ENCODE measurements at regions not wholly inside any gene's neighbourhood (a gene's known extent, or its start where the extent isn't known, plus 50 kb on each side); places are given as distances from the start of the nearest gene placed in this dataset.
"Not testable (repeated sequence)": the region's sequence is repeated elsewhere in the genome, so short reads cannot be mapped to it uniquely, and the experiment has no call there.

DNA sequence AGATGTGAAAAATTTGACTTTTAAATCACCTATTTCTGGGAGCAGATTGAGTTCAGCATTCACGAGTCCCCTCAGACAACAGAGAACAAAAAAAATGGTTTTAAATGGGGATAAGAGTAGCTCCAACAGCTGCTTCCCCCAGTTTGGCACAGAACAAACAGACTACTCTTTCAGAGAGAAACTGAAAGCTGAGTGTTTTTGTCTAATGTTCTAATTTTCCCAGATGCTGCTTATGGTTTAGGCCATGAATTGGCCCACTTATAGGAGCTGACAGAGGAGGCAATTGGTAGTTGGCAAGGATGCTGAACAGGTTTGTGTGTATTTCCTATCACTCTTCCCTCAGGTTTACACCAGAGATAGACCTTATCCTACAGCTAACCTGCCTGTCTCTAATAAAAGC lies 1637.4 kb upstream of the PRMT6 start:
- DNase-seq: no peak

DNA sequence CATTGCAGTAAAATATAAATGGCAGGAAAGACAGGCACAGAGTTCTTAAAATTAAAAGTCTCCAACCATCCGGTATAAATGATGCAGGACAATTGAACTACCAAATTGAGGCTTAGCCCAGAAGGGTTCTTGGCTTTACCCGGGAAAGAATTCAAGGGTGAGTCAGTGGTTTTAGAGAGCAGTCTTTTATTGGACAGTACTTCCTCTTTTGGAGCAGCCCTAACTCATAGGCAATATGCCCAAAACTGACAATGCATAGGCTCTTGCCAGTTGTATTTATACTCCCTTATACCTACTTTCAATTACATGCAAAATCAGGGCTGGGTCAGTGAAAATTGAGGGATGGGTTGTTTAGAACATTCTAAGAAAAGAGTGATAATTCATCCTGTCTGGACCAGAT lies 1628.9 kb upstream of the PRMT6 start:
- no peak for DNase-seq

DNA sequence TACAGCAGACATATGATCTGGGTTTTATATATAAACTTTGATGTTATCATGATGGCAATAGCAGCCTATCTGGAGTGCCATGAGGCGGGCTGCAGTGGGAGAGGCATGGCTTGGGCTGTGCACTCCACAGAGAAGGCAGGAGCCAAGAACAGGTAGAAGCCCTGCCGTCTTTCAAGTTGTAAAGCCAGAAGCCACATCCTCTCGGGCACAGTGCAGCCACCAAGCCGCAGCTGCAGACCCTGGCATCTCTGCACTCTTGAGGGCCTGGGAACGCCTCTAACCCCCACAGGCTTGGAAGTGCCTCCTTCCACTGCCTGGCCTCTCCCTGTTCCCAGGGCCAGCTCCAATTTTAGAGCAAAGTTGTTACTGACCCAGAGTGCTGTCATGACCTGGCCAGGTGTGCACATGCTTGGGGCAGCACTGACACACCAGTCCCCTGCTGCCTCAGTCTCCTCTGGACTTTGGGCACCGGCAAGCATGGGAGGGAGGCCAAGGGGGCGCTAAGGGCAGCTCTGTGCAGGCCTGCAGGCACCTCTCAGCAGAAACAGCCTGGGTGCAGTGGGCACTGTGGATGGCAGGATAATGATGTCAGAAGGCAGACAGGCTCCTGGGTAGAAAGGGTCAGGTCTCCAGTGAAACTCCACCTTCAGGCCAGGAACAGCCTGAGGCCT lies 1619.8 kb upstream of the PRMT6 start:
- DNase-seq: no peak

DNA sequence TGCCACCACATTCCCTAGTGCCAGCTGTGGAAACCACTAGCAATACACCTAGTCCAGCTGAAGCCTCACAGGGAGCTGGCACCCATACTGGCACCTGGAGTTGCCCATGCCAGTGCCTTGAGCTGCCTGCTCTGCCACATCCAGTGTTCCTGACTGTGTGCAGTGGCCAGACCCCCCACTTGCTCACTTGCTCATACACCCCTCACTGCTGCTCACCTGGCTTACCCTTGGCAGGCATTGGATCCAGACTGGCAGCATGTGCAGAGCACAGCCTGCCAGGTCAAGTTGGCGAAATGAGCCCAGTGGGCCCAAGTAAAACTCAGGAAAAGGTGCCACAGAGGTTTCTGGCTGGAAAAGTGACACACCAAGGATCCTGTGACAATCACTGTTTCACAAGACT lies 1618.6 kb upstream of the PRMT6 start:
- no peak for DNase-seq

DNA sequence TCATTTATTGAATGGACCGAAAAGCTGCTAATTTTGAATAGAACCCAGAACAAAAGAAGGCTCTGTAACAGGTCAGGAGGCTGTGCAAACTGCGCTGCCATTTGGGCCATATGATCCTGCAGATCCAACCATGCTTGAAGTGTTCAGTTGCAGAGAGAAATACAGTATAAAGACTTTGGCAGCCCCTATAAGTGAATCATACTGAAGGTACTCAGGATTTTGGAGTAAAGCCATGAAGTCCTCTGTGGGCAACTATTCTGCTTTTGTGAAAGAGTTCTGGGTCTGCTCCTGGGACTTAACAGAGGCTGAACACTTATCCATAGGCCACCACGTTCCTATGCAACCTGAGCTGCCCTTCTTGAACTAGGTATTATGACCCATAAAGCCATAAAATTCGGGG lies 1613.6 kb upstream of the PRMT6 start:
- DNase-seq: no peak

GRCh38 chr1:105459759-105460158 lies 1596.7 kb upstream of the PRMT6 start:
- no peak for DNase-seq

DNA sequence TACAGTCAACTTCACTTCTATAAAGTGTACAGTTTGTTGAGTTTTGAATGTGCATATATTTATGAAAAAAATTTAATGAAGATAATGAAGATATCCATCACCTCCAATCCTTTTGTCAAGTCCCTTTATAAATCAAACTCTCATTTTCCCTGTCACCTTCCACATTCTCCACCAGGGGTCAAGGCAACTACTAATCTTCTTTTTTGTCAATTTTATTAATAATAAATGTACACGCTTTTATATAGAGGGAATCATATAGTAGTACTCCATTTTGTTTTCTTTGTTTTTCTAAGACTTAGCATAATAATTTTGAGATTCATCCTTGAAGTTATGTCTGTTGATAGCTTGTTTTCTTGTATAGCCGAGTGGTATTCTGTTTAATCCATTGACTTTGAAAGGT lies 1594.2 kb upstream of the PRMT6 start:
- no peak for DNase-seq

DNA sequence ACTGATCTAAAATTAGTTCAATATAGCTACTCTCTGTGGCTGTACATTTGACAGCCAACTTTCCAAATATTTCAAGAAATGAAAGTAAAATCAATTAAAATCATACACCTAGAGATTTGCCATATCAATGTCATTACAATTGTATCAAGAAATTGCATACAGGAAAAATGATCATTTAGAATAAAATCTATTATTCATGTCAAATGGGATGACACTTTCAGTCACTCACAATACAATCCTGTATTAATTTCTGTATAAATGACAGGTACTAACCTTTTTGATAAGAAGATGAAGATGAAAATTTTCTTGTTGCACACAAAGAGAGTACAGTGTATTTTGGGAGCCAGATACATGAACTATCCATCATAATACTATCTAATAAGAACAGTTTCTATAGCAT lies 1588.9 kb upstream of the PRMT6 start:
- DNase-seq: no peak

DNA sequence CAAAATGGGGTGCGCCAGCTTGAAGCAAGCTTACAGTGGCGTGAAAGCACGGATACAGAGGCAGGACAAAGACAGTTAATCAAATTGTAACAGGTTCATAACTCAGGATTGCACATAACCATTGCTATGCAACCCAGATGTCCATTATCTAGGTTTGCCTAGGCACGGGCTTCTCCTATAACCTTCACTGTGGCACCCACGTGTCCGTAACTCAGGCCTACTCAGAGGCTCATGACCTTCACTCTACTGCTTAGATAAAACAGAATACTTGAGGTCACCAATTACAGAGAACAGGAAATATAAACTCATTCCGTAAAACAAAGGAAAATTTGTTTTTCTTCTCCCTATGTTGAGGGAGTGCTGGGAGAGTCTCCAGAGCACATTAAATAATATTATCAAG lies 1585.9 kb upstream of the PRMT6 start:
- DNase-seq: not testable (repeated sequence)

DNA sequence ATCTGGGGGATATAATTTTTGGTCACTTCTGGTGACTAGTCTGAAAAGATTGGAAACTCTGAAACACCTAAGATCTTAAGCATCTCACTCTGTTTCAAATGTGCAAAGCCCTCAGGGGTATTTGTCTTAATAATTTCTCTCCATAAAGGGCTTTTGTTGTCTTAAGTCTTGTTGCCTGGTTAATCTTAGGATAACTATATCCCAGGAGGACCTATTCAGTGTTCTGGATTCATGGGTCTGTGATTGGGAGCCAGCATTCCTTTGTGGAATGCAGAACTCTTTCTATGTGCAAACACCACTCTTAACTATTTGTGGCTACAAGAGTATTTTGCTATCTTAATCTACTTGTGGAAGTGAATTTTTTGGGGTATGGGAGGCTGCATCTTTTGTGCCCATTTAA lies 1573.0 kb upstream of the PRMT6 start:
- no peak for DNase-seq

DNA sequence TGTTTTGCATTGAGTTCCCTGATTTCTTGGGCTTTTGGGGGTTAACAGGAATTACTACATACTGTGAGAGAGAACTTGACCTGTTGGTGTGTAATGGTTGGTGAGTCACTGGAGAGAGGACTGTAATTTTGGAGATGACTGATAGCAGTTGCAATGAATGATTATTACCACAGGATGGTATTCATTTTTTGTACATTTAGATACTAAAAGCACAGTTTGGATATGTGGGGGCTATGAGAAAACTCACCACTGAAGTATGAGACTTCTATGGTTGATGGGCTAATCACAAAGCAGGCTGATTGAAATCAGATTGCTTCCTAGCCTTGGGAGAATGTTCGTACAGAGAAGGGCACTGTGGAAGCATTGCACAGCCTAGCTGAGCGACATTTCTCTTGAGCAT lies 1571.3 kb upstream of the PRMT6 start:
- no peak for DNase-seq

DNA sequence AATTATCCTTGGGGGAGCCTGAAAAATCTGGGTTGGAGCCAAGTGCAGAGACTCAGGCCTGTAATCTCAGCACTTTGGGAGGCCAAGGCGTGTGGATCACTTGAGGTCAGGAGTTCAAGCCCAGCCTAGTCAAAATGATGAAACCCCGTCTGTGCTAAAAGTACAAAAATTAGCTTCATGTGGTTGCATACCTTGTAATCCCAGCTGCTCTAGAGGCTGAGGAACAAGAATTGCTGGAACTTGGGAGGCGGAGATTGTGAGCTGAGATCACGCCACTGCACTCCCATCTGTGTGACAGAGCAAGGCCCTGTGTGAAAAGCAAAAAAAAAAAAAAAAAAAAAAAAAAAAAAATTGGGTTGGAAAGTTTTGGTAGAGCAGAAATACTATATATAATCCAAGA lies 1563.6 kb upstream of the PRMT6 start:
- no peak for DNase-seq

DNA sequence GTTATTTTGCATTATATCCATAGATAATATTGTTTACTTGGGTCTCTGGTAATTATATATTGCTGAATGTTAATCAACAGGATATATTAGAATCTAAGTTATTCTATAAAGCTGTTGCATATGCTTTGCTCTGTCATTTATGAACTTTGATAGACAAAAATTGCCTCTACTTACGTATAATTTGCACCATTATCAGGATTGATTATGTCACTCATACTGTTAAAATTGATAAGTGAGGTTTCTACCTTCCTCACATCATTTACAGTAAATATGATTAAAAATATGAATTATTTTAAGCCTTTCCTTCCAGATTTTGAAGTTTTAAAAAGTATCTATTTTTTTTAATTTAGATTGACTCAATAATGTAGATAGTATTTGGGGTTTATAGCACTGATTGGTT lies 1540.4 kb upstream of the PRMT6 start:
- DNase-seq: no peak

- DNase-seq: no peak
Measured at GRCh38 chr1:105533996-105534395, 1522.5 kb upstream of the PRMT6 start.

- DNase-seq: no peak
Measured at GRCh38 chr1:105544475-105544874, 1512.0 kb upstream of the PRMT6 start.

DNA sequence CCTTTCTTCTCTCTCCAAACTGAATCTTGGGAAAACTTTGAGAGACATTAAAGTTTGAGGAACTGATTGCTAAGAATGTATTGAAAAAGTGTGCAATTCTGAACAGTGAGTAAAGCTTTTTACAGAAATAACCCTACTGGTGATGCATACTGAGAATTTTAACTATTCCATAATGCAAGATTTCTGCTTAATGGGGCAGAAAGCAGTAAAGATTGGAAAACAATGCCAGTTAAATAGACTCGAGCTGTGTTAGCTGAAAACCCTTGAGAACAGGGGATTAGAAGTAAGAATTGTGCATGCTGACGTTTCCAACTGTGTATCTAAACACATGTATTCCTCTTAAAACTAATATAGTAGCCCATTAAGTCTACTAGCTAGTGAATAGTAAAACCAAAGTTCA lies 1500.2 kb upstream of the PRMT6 start:
- no peak for DNase-seq

- DNase-seq: no peak
Measured at GRCh38 chr1:105558023-105558422, 1498.5 kb upstream of the PRMT6 start.

- DNase-seq: no peak
Measured at GRCh38 chr1:105565006-105565405, 1491.5 kb upstream of the PRMT6 start.

- DNase-seq: no peak
Measured at GRCh38 chr1:105585791-105586190, 1470.7 kb upstream of the PRMT6 start.

DNA sequence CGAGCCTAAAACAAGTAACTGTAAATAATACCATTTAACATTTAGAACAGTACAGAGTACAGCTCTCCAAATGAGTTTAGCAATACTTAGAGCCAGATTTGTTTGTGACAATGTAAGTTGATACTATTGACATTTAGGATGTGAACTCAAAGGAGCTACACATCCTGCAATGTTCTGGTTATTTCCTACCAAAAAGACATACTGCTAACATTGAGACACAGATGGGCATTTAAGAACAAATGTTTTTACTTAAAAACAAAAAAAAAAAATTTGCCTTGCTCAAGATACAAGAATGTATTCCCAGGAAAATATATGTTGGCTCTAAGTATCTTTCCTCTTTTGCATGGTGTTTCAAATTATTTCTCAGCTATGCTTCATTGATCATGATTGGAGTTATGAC lies 1464.8 kb upstream of the PRMT6 start:
- no peak for DNase-seq

DNA sequence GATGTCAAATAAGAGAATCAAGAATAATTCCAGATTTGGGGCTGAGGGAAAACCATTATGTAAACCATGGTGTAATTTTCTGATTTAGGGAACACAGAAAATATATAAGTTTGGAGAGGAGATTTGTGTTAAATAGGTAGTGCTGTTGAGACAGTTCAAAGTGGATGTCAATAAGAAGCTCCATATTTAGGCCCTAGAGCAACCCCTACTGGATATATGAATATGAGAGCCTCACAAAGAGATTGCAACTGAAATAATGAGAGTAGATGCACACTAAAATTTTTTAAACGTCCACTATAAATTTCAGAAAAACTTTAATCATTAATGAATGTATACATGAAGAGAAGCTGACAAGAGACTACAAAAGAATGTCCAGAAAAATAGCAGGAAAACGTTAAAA lies 1447.8 kb upstream of the PRMT6 start:
- DNase-seq: no peak

DNA sequence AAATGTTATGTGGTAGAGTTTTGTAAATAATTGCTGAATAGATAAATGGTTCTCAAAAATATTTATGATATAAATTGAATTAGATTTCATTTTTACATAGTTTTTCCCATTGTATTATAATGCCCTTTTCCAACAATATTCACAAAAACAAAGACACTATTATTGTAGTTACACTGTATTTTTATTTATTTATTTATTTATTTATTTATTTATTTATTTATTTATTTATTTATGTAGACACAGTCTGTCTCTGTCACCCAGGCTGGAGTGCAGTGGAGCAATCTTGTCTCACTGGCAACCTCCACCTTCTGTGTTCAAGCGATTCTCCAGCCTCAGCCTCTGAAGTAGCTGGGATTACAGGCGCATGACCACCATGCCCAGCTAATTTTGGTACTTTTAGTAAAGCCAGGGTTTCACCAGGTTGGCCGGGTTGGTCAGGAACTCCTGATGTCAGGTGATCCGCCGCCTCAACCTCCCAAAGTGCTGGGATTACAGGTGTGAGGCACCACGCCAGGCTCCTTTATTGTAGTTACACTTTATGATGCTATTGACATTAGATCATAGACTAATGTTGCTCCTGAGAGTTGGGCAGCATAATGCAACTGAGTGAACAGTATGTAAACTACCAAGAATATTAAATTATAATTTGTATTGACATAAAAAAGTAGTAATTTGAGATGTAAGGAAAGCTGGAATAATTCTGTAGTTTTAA lies 1430.0 kb upstream of the PRMT6 start:
- no peak for DNase-seq

- not testable (repeated sequence) for DNase-seq
Measured at GRCh38 chr1:105631153-105631744, 1425.2 kb upstream of the PRMT6 start.
